ENCODE measurements at regions not wholly inside any gene's neighbourhood (a gene's known extent, or its start where the extent isn't known, plus 50 kb on each side); places are given as distances from the start of the nearest gene placed in this dataset.

- TF ChIP-seq CTCF (conservative IDR thresholded peaks at IDR 0.05; ENCODE audit: low read length) (no peak), EZH2phosphoT487 (IDR thresholded peaks at IDR 0.05; ENCODE audit: borderline replicate concordance) (no peak)
Measured at GRCh38 chr22:44554411-44554810, 56.4 kb upstream of the RTL6 start.

All from Loucy (cell line).